HepG2 (cell line): ENCODE measurements at regions not wholly inside any gene's neighbourhood (a gene's known extent, or its start where the extent isn't known, plus 50 kb on each side); places are given as distances from the start of the nearest gene placed in this dataset.

Experiments
- E2F1 ChIP-seq: sonication (generic); formaldehyde crosslinking; IDR thresholded peaks from 2 replicates; pipeline ENCODE4 v1.5.0; 2020; ENCODE audit warnings: missing genetic modification reagents
- HIC2 ChIP-seq: sonication (generic); formaldehyde crosslinking; IDR thresholded peaks from 2 replicates; pipeline ENCODE4 v1.9.0; 2022; ENCODE audit warnings: low read depth, missing genetic modification reagents
- HMGXB3 ChIP-seq: sonication (generic); formaldehyde crosslinking; IDR thresholded peaks from 2 replicates; pipeline ENCODE4 v1.4.0; 2020; ENCODE audit warnings: missing genetic modification reagents, borderline replicate concordance
- MED8 ChIP-seq: sonication (generic); formaldehyde crosslinking; IDR thresholded peaks from 2 replicates; pipeline ENCODE4 v1.8.1; 2023; ENCODE audit warnings: mild to moderate bottlenecking, missing genetic modification reagents; ENCODE audit not compliant: insufficient replicate concordance
- NFIB ChIP-seq: sonication (generic); formaldehyde crosslinking; IDR thresholded peaks from 2 replicates; pipeline ENCODE4 v1.9.0; 2021; ENCODE audit warnings: missing genetic modification reagents, mild to moderate bottlenecking, borderline replicate concordance
- PAF1 ChIP-seq: IDR thresholded peaks from 2 replicates; pipeline ENCODE4 v1.6.1; 2016; ENCODE audit warnings: missing genetic modification reagents, missing compliant biosample characterization
- PHF8 ChIP-seq: sonication (generic); formaldehyde crosslinking; IDR thresholded peaks from 2 replicates; pipeline ENCODE4 v1.5.0; 2020; ENCODE audit warnings: missing genetic modification reagents
- TBP ChIP-seq: sonication (generic); formaldehyde crosslinking; IDR thresholded peaks from 2 replicates; pipeline ENCODE4 v1.5.0; 2020; ENCODE audit warnings: missing genetic modification reagents
- XRCC5 ChIP-seq: fragments of 200-400 bp; formaldehyde crosslinking; optimal IDR thresholded peaks from 2 replicates; pipeline ENCODE3; 2017; ENCODE audit warnings: mild to moderate bottlenecking, low read length
- ZNF441 ChIP-seq: sonication (generic); formaldehyde crosslinking; IDR thresholded peaks from 2 replicates; pipeline ENCODE4 v1.7.0; 2021; ENCODE audit warnings: missing genetic modification reagents, borderline replicate concordance
- ZNF850 ChIP-seq: sonication (generic); formaldehyde crosslinking; conservative IDR thresholded peaks from 2 replicates; pipeline ENCODE4 v1.9.0; 2021; ENCODE audit warnings: mild to moderate bottlenecking, missing genetic modification reagents

- TF ChIP-seq HIC2 (CRISPR knock-in tag) (no peak), PAF1 (CRISPR knock-in tag) (no peak), ZNF441 (CRISPR knock-in tag) (no peak), ZNF850 (CRISPR knock-in tag) (no peak), E2F1 (no peak), XRCC5 (no peak), MED8 (no peak), PHF8 (CRISPR knock-in tag) (no peak), NFIB (CRISPR knock-in tag) (no peak), HMGXB3 (CRISPR knock-in tag) (no peak), TBP (CRISPR knock-in tag) (no peak)
These were observed 911.5 kb upstream of the GBE1 start (continued) for GRCh38 chr3:82672966-82673365.
